Vagina (tissue), 2 donors: ENCODE measurements at regions not wholly inside any gene's neighbourhood (a gene's known extent, or its start where the extent isn't known, plus 50 kb on each side); places are given as distances from the start of the nearest gene placed in this dataset.

Experiments
- DNase-seq, 2 donors: peaks; one replicate each; pipeline ENCODE4 v3.0.0-alpha.2; 2017; ENCODE audit errors: extremely low spot score in 2 of 2
- H3K27ac ChIP-seq: fragments of 200-600 bp; sonication (generic); one replicate; pipeline ENCODE4 v1.5.1; 2019
- H3K27me3 ChIP-seq: fragments of 200-600 bp; sonication (generic); one replicate; pipeline ENCODE4 v1.5.1; 2019
- H3K36me3 ChIP-seq, 2 donors: fragments of 200-600 bp; sonication (generic); one replicate each; pipeline ENCODE4 v1.5.1; 2017 to 2019
- H3K4me1 ChIP-seq: fragments of 200-600 bp; sonication (generic); one replicate; pipeline ENCODE4 v1.5.1; 2019
- H3K4me3 ChIP-seq, 2 donors: fragments of 200-600 bp; sonication (generic); 1 replicate in 1 of 2; 2 replicates in 1 of 2; pipeline ENCODE4 v1.5.1; 2016 to 2019
- H3K9me3 ChIP-seq: fragments of 200-600 bp; sonication (generic); one replicate; pipeline ENCODE4 v1.5.1; 2019
- CTCF ChIP-seq, 3 experiments: fragments of 450-650 bp in 2 of 3; fragments of 200-600 bp in 1 of 3; sonication (generic) in 1 of 3; IDR thresholded peaks; one replicate each; pipeline ENCODE4 v1.5.1; 2017 to 2019; ENCODE audit warnings: antibody characterized with exemption in 3 of 3, mild to moderate bottlenecking in 2 of 3, moderate library complexity in 2 of 3
- POLR2A ChIP-seq, 2 donors: fragments of 450-650 bp; IDR thresholded peaks; one replicate each; pipeline ENCODE4 v1.6.1; 2017; ENCODE audit warnings: antibody characterized with exemption in 2 of 2, mild to moderate bottlenecking in 2 of 2, moderate library complexity in 2 of 2
- POLR2AphosphoS5 ChIP-seq, 2 donors: sonication (generic); formaldehyde crosslinking; IDR thresholded peaks; one replicate each; pipeline ENCODE4 v1.9.0; 2017; ENCODE audit warnings: antibody characterized with exemption in 2 of 2, mild to moderate bottlenecking in 2 of 2, low read depth in 1 of 2; ENCODE audit not compliant: insufficient read depth in 1 of 2
- intact Hi-C: fragments of 100-400 bp; cut with DNase I; formaldehyde crosslinking; loops from one replicate; pipeline ENCODE4 v1.15.1; 2023

GRCh38 chr12:23350808-23351207 lies 598.7 kb downstream of the SOX5 start:
- no peak overlapping the region for H3K4me3 ChIP-seq
- intact Hi-C loops, result no loop called here
- no peak for DNase-seq
- H3K4me1 ChIP-seq, result no peaks in the 10 kb centered on the region
- no peaks in the 10 kb centered on the region for H3K27me3 ChIP-seq
- no peaks in the 10 kb centered on the region for H3K9me3 ChIP-seq
- H3K27ac ChIP-seq, result no peak overlapping the region
- TF ChIP-seq POLR2AphosphoS5 (IDR thresholded peaks at IDR 0.05; ENCODE audit: insufficient read depth in 1 of 2, low read depth in 1 of 2), result no peak
- TF ChIP-seq POLR2A (IDR thresholded peaks at IDR 0.05), result no peak
- no peak for TF ChIP-seq CTCF (IDR thresholded peaks at IDR 0.05)
- H3K36me3 ChIP-seq, result no peaks in the 10 kb centered on the region

- no peak overlapping the region for H3K27ac ChIP-seq
- no peaks in the 10 kb centered on the region for H3K9me3 ChIP-seq
- H3K36me3 ChIP-seq, result no peaks in the 10 kb centered on the region
- DNase-seq, result no peak
- H3K27me3 ChIP-seq, result no peaks in the 10 kb centered on the region
- intact Hi-C loops, result no loop called here
- no peak for TF ChIP-seq CTCF (IDR thresholded peaks at IDR 0.05)
- no peak for TF ChIP-seq POLR2AphosphoS5 (IDR thresholded peaks at IDR 0.05; ENCODE audit: insufficient read depth in 1 of 2, low read depth in 1 of 2)
- TF ChIP-seq POLR2A (IDR thresholded peaks at IDR 0.05), result no peak
- no peaks in the 10 kb centered on the region for H3K4me1 ChIP-seq
- H3K4me3 ChIP-seq, result no peak overlapping the region
Observed at GRCh38 chr12:23352670-23353069, 596.8 kb downstream of the SOX5 start.

- Histone ChIP-seq H3K9me3 (no peaks in the 10 kb centered on the region), H3K36me3 (no peaks in the 10 kb centered on the region), H3K27ac (no peak overlapping the region), H3K4me3 (no peak overlapping the region), H3K4me1 (no peaks in the 10 kb centered on the region), H3K27me3 (no peaks in the 10 kb centered on the region)
- TF ChIP-seq POLR2AphosphoS5 (IDR thresholded peaks at IDR 0.05; ENCODE audit: insufficient read depth in 1 of 2, low read depth in 1 of 2) (no peak), POLR2A (IDR thresholded peaks at IDR 0.05) (no peak), CTCF (IDR thresholded peaks at IDR 0.05) (no peak)
- intact Hi-C loops, result no loop called here
- no peak for DNase-seq
Observed at GRCh38 chr12:23354800-23355199, 594.7 kb downstream of the SOX5 start.

GRCh38 chr12:23356440-23356839 lies 593.0 kb downstream of the SOX5 start:
- H3K4me1 ChIP-seq, result no peaks in the 10 kb centered on the region
- intact Hi-C loops, result no loop called here
- no peaks in the 10 kb centered on the region for H3K9me3 ChIP-seq
- TF ChIP-seq POLR2A (IDR thresholded peaks at IDR 0.05), result no peak
- TF ChIP-seq CTCF (IDR thresholded peaks at IDR 0.05), result no peak
- TF ChIP-seq POLR2AphosphoS5 (IDR thresholded peaks at IDR 0.05; ENCODE audit: insufficient read depth in 1 of 2, low read depth in 1 of 2), result no peak
- no peak overlapping the region for H3K27ac ChIP-seq
- no peaks in the 10 kb centered on the region for H3K36me3 ChIP-seq
- no peak overlapping the region for H3K4me3 ChIP-seq
- H3K27me3 ChIP-seq, result no peaks in the 10 kb centered on the region
- no peak for DNase-seq

GRCh38 chr12:23356927-23357708 lies 592.4 kb downstream of the SOX5 start:
- no peaks in the 10 kb centered on the region for H3K36me3 ChIP-seq
- no peak overlapping the region for H3K4me3 ChIP-seq
- no peak for DNase-seq
- intact Hi-C loops, result no loop called here
- no peaks in the 10 kb centered on the region for H3K27me3 ChIP-seq
- no peaks in the 10 kb centered on the region for H3K9me3 ChIP-seq
- TF ChIP-seq POLR2A (IDR thresholded peaks at IDR 0.05) (no peak), CTCF (IDR thresholded peaks at IDR 0.05) (no peak), POLR2AphosphoS5 (IDR thresholded peaks at IDR 0.05; ENCODE audit: insufficient read depth in 1 of 2, low read depth in 1 of 2) (no peak)
- H3K27ac ChIP-seq, result no peak overlapping the region
- H3K4me1 ChIP-seq, result no peaks in the 10 kb centered on the region
